Chondrocyte (in vitro differentiated cells): ENCODE measurements at regions not wholly inside any gene's neighbourhood (a gene's known extent, or its start where the extent isn't known, plus 50 kb on each side); places are given as distances from the start of the nearest gene placed in this dataset.
"Not testable (repeated sequence)": the region's sequence is repeated elsewhere in the genome, so short reads cannot be mapped to it uniquely, and the experiment has no call there.

Experiments
- DNase-seq: peaks from one replicate; pipeline ENCODE4 v3.0.0; 2021; ENCODE audit warnings: mixed read lengths, low spot score
- H3K27ac Mint-ChIP-seq: one replicate; pipeline ENCODE4 v1.8.0; 2021; ENCODE audit warnings: mild to moderate bottlenecking, moderate library complexity, mixed read lengths; ENCODE audit not compliant: unreplicated experiment
- H3K27me3 Mint-ChIP-seq: 2 replicates; pipeline ENCODE4 v1.8.0; 2021; ENCODE audit warnings: low read depth, mixed read lengths
- H3K36me3 Mint-ChIP-seq: 2 replicates; pipeline ENCODE4 v1.8.0; 2021; ENCODE audit warnings: low read depth, mixed read lengths
- H3K4me1 Mint-ChIP-seq: 2 replicates; pipeline ENCODE4 v1.8.0; 2021; ENCODE audit warnings: low read depth, mild to moderate bottlenecking, mixed read lengths
- H3K4me3 Mint-ChIP-seq: one replicate; pipeline ENCODE4 v1.8.0; 2021; ENCODE audit warnings: mild to moderate bottlenecking, moderate library complexity, mixed read lengths; ENCODE audit not compliant: unreplicated experiment
- H3K9me3 Mint-ChIP-seq: 2 replicates; pipeline ENCODE4 v1.8.0; 2021; ENCODE audit warnings: low read depth, mixed read lengths
- TF ChIP-seq, protein P1 (sequence below): fragments of 200-600 bp; sonication (generic); IDR thresholded peaks from 2 replicates; pipeline ENCODE4 v1.5.0; 2021; ENCODE audit warnings: antibody characterized with exemption, mild to moderate bottlenecking, moderate library complexity

DNA sequence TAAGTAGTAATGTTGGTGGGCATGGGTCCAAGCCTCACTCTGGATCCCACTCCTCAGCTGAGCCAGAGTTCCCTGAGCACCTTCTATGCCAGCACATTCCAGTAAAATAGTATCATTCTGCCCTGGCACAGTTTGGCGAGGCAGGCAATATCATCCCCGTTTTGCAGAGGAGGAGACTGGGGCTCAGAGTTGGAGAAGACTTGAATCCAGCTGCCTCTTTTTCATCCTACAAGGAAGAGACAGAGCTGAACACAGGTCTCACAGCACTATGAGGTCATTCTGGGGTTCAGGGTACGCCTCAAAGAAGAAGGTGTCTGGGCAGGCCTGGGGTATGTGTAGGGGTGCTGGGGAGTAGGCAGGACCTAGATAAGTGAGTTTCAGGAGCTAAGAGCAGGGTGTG lies 103.9 kb upstream of the STX18 start:
- peaks cover 5% of the 10 kb centered on the region for H3K9me3 Mint-ChIP-seq
- H3K4me1 Mint-ChIP-seq: peaks cover 4% of the 10 kb centered on the region
- H3K27me3 Mint-ChIP-seq: peaks cover 1% of the 10 kb centered on the region
- TF ChIP-seq, protein P1, sequence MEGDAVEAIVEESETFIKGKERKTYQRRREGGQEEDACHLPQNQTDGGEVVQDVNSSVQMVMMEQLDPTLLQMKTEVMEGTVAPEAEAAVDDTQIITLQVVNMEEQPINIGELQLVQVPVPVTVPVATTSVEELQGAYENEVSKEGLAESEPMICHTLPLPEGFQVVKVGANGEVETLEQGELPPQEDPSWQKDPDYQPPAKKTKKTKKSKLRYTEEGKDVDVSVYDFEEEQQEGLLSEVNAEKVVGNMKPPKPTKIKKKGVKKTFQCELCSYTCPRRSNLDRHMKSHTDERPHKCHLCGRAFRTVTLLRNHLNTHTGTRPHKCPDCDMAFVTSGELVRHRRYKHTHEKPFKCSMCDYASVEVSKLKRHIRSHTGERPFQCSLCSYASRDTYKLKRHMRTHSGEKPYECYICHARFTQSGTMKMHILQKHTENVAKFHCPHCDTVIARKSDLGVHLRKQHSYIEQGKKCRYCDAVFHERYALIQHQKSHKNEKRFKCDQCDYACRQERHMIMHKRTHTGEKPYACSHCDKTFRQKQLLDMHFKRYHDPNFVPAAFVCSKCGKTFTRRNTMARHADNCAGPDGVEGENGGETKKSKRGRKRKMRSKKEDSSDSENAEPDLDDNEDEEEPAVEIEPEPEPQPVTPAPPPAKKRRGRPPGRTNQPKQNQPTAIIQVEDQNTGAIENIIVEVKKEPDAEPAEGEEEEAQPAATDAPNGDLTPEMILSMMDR: no peak
- peaks cover 3% of the 10 kb centered on the region for H3K36me3 Mint-ChIP-seq
- no peak overlapping the region for H3K4me3 Mint-ChIP-seq
- no peak for DNase-seq
- H3K27ac Mint-ChIP-seq: no peak overlapping the region

DNA sequence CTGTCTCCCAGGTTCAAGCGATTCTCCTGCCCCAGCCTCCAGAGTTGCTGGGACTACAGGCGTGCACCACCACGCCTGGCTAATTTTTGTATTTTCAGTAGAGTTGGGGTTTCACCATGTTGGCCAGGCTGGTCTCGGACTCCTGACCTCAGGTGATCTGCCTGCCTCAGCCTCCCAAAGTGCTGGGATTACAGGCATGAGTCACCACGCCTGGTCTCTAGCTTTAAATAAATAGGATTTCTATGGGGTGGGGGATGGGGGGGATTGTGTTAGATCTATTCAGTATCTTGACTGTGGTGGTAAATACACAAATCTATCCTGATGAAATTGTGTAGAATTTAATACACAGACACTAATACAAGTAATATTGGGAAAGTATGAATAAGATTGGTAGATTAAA lies 102.4 kb upstream of the STX18 start:
- H3K4me1 Mint-ChIP-seq: peaks cover 10% of the 10 kb centered on the region
- not testable (repeated sequence) for H3K27ac Mint-ChIP-seq, DNase-seq, H3K36me3 Mint-ChIP-seq, H3K4me3 Mint-ChIP-seq, H3K9me3 Mint-ChIP-seq, H3K27me3 Mint-ChIP-seq

DNA sequence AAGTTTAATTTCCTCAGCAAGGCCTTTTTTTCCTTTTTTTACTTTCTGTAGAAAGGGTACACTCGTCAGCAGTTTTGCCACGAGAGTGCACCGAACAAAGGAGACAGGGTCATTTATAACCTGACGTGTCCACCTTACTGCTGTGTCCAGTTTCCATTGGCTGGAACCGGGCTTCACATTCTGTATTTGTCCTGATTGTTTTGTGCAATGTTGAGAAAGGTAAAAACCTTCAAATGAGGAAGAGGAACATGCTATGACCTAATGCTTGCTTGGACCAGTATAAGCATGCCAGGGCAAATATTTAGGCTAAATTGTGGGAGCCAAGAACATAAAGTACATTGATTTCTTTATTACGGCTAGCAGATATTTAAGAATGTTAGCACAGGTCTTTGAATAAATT lies 101.9 kb upstream of the STX18 start:
- DNase-seq, H3K36me3 Mint-ChIP-seq, H3K9me3 Mint-ChIP-seq, H3K4me3 Mint-ChIP-seq, H3K27me3 Mint-ChIP-seq, H3K27ac Mint-ChIP-seq: not testable (repeated sequence)
- H3K4me1 Mint-ChIP-seq: peaks cover 10% of the 10 kb centered on the region

DNA sequence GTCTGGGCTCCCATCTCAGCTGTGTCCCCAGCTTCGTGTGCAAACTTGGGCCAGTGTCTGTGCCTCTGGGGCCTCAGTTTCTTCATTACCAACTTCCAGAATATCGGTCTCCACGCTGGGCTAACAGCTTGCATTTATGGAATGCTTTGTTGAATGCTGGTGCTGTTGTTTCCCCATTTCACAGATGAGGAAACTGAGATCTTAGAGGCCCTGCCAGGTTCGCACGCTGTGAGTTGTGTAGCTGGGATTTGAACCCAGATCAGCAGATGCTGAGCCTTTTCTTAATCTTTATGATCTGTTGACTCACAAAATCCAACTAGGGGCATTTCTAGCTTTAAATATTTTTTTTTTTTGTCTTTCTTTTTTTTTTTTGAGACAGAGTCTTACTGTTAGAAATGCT lies 101.5 kb upstream of the STX18 start:
- peaks cover 10% of the 10 kb centered on the region for H3K4me1 Mint-ChIP-seq

DNA sequence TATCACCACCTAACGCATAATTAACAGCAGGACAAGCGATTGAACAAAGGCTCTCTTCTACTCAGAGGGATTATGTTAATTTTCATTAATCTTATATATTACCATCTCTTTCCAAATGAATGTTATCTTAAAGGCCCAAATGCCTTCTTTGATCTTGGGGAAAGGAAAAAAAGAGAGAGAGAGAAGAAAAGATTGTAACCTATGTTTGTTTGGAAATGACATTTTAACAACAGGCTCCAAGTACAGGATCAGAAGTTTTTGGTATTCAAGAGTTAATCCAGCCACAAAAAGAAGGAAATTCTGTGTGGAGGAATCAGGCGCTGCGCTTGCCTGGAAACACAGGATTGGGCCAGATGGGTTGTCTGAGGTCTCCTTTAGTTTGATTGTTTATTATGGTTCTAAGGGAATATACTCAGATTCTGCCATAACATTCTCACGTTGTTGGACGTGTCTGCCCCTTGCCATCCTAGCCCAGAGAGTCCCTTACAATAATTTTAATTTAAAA lies 100.7 kb upstream of the STX18 start:
- peaks cover 5% of the 10 kb centered on the region for H3K9me3 Mint-ChIP-seq
- no peak overlapping the region for H3K27ac Mint-ChIP-seq
- H3K36me3 Mint-ChIP-seq: no peaks in the 10 kb centered on the region
- peaks cover 10% of the 10 kb centered on the region for H3K4me1 Mint-ChIP-seq
- DNase-seq: no peak
- H3K4me3 Mint-ChIP-seq: no peak overlapping the region
- peaks cover 1% of the 10 kb centered on the region for H3K27me3 Mint-ChIP-seq
- TF ChIP-seq, protein P1: no peak

More for the DNA sequence above, 101.5 kb upstream of the STX18 start:
- H3K27me3 Mint-ChIP-seq: peaks cover 1% of the 10 kb centered on the region
- no peaks in the 10 kb centered on the region for H3K36me3 Mint-ChIP-seq
- TF ChIP-seq, protein P1: no peak
- H3K4me3 Mint-ChIP-seq: no peak overlapping the region
- DNase-seq: no peak
- H3K9me3 Mint-ChIP-seq: peaks cover 5% of the 10 kb centered on the region
- no peak overlapping the region for H3K27ac Mint-ChIP-seq

DNA sequence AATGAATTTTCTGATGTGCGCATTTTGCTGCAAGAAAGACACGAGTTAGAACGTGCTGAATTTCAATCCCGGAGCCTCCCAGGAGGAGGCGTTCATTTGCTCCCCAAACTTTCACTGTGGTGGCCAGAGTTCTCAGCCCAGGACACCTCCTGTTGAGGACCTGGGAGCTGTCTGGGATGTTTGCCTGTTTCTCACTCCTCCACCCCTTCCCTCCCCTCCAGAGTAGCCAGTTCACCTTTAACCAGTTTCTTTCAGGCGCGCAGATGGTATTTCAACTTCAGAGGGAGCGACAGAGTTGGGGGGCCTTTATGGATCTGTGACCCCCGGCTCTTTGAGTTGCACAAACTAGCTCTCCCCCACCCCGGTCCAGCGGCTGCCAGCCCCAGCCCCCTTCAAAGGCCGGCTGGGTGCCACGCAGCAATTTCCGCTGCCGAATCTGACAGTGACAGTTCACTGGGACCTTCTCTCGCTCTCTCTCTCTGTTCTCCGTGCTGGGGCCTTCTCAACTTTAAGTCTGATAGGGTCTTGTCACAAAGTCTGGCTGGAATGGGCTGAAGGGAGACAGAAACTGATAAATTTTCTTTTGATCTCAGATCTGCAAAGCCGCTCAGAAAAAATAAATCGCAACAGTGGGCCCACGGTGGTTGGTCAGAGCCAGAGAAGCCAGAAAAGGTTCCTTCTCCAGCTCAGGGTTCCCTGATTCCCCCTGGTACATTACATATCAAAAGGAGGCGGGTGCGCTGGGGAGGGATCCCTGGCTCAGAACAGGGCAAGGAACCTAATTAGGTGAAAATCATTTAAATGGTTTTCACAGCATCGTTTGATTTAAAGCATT lies 100.0 kb upstream of the STX18 start:
- peaks cover 1% of the 10 kb centered on the region for H3K27me3 Mint-ChIP-seq
- TF ChIP-seq, protein P1: no peak
- H3K27ac Mint-ChIP-seq: no peak overlapping the region
- H3K4me1 Mint-ChIP-seq: peaks cover 10% of the 10 kb centered on the region
- no peak overlapping the region for H3K4me3 Mint-ChIP-seq
- peaks cover 2% of the 10 kb centered on the region for H3K9me3 Mint-ChIP-seq
- no peak for DNase-seq
- H3K36me3 Mint-ChIP-seq: no peaks in the 10 kb centered on the region
